GM12874 (cell line): ENCODE measurements at regions not wholly inside any gene's neighbourhood (a gene's known extent, or its start where the extent isn't known, plus 50 kb on each side); places are given as distances from the start of the nearest gene placed in this dataset.

Experiments used
- CTCF ChIP-seq: IDR thresholded peaks from 2 replicates; pipeline ENCODE4 v1.5.1; 2011; ENCODE audit warnings: low read depth, mild to moderate bottlenecking, control low read depth, low read length, moderate library complexity; ENCODE audit not compliant: insufficient read depth

DNA sequence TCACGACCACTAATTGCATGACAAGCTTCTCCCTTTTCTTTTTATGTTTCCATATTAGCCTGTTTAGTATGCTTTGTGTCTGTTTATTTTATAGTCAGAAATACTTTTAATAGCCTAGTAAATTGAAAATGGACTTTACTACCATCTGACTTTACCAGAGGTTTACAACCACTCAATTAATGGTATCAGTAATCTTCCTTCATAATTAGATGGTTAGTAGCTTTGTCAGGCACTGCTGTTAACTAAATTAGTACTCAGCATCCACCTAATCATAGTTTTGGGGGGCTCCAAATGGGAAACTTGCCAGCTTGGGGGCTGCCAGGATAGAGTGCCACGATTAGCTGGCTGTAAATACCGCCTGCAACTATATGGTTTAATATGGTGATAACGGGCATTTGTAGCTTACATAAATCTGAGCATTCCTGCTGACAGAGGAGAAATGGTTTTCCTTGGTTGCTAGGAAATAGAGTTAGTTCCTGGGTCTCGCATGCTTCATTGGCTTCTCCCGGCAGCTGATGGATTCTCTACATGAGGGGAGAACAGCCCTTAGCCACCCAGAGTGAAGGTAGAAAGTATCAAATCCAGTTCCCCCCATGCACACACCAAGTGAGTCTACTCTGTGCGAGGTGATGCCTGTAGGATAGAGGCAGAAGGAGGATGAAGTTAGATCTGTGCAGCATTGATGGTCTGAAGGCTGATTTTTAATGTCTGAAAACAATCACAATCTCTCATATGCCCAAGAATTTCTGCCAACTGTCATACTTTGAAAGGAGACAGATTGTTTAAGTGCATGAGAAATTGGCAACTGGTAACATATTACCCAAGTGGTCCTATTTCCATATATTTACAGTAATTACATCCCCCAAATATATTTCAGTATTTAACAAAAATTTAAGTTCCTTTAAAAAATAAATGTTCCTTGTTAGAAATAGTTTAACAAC lies 326.6 kb upstream of the PROK2 start:
- no peak for TF ChIP-seq CTCF

DNA sequence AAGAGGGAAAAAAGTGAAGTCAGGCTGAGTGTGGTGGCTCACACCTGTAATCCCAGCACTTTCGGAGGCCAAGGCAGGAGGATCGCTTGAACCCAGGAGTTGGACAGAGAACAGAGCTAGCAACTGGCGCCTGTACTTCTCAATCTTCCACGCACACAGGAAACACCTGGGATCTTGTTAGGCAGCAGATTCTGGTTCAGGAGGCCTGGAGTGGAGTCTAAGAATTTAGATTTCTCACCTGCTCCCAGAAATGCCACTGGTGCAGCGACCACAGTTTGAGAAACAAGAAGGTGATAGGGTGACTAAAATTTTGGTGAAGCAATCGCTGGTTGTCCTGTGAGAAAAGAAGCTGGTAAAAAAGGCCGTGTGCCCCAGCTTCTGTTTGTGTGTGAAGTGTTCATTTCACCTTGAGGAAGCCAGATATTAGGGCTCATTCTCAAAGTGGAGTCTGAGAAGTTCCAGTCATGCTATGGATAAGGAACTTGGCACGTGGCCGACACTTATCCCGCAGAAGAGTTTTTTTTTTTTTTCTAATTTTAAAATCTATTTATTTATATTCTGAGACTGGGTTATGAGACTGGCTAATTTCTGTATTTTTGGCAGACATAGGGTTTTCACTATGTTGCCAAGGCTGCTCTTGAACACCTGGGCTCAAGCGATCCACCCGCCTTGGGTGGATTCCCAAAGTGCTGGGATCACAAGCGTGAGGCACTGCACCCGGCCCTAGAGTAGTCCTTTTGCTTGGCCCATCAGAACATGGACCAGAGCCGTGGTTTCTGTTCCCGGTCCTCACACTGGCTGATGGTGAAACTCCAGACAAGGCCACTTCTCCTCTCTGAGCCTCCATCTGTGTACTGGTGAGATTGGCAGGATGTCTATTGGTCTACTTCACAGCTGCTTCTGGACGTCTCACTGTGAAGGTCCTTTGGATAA lies 324.6 kb upstream of the PROK2 start:
- no peak for TF ChIP-seq CTCF

- no peak for TF ChIP-seq CTCF
Observed at GRCh38 chr3:72105306-72105705, 320.4 kb upstream of the PROK2 start.

DNA sequence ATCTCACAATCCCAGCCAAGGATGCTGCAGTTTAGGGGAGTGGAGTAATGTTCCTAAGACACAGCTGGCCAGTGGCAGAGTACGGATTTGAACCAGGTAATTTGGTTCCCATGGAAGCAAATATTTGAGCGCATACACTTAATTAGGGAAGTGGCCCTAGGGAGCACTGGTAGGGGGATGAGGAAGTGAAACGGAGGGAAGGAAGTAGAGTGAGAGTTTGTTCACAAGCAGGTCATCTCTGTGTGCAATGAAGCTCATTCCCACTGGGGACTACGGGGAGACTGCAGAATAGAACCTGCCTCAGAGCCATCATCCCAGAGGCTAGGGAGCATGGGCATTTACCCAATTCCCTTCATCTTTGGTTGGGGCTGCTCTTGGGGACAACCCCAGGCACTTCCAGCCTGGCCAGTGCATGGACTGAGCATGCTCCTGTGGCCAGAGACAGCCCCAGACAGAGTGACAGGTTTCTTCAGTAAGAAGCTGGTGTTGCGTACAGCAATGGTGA lies 317.2 kb upstream of the PROK2 start:
- TF ChIP-seq CTCF = no peak

DNA sequence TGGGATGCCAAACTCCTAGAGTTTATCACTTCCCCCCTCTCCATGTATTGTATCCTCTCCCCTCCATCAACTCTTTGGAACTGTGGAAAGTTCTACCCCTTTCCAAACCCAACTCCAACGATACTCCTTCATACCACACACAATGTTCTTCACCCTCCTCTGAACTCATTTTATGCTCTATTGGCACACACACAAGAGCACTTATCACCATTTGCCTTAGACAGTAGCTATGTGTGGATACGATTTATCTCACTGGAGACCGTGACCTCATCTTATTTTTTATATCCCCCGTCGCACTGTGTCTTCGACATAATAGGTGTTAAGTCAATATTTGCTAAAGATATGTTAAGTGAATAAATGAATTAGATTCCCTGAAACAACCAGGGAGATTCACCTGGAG lies 316.5 kb upstream of the PROK2 start:
- no peak for TF ChIP-seq CTCF

- TF ChIP-seq CTCF = no peak
Observed at GRCh38 chr3:72100601-72101187, 315.7 kb upstream of the PROK2 start.

DNA sequence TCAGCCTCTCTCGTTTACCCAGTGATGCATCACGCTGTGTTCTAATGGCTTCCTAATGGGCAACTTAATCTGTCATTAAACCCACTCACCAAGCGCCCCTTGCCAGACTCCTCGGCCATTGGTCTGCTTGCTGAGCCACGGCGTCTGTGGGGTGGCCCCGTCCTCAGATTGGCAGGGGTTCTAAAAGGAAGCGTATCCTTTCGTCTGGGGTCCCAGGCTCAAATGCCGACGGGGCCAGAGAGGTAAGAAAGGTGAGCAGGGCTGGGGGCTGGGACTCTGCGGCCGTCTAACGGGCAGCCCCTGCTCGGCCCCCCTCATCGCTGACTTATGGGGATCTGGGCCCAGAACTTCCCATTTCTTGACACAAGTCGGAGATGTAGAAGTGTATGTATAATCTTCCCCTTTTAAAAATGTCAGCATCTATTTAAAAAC lies 315.1 kb upstream of the PROK2 start:
- TF ChIP-seq CTCF = no peak
